SK-N-SH treated with all-trans-retinoic acid at 6 μM for 48 hours (cell line): ENCODE measurements at regions not wholly inside any gene's neighbourhood (a gene's known extent, or its start where the extent isn't known, plus 50 kb on each side); places are given as distances from the start of the nearest gene placed in this dataset.

Experiments used
- ATAC-seq: fragments of 200-7000 bp; cut with Tn5 transposase; 3 replicates; pipeline ENCODE4 v1.9.1; 2020; ENCODE audit warnings: mild to moderate bottlenecking, moderate library complexity
- ARNTL ChIP-seq: fragments of 450-650 bp; formaldehyde crosslinking; IDR thresholded peaks from 2 replicates; pipeline ENCODE4 v1.5.0; 2020; ENCODE audit warnings: low read depth, mild to moderate bottlenecking, moderate library complexity, borderline replicate concordance
- BACH2 ChIP-seq: fragments of 250-450 bp; sonication (Bioruptor Pico); IDR thresholded peaks from 2 replicates; pipeline ENCODE4 v1.9.0; 2021; ENCODE audit warnings: mild to moderate bottlenecking, borderline replicate concordance
- CSDC2 ChIP-seq: fragments of 250-450 bp; sonication (Bioruptor Pico); IDR thresholded peaks from 2 replicates; pipeline ENCODE4 v1.5.0; 2020; ENCODE audit warnings: mild to moderate bottlenecking, moderate library complexity
- ESRRG ChIP-seq: fragments of 250-450 bp; sonication (Bioruptor Pico); IDR thresholded peaks from 2 replicates; pipeline ENCODE4 v1.6.1; 2021; ENCODE audit warnings: mild to moderate bottlenecking
- GLIS3 ChIP-seq: fragments of 250-450 bp; sonication (Bioruptor Pico); IDR thresholded peaks from 2 replicates; pipeline ENCODE4 v1.5.0; 2020; ENCODE audit warnings: mild to moderate bottlenecking, moderate library complexity
- OSR1 ChIP-seq: fragments of 250-450 bp; sonication (Bioruptor Pico); IDR thresholded peaks from 2 replicates; pipeline ENCODE4 v1.8.0; 2022; ENCODE audit warnings: moderate library complexity, mild to moderate bottlenecking, inconsistent platforms
- PPARA ChIP-seq: fragments of 250-450 bp; sonication (Bioruptor Pico); IDR thresholded peaks from 2 replicates; pipeline ENCODE4 v1.5.0; 2020; ENCODE audit warnings: mild to moderate bottlenecking, borderline replicate concordance
- RARB ChIP-seq: fragments of 250-450 bp; sonication (Bioruptor Pico); IDR thresholded peaks from 2 replicates; pipeline ENCODE4 v1.8.0; 2021; ENCODE audit warnings: mild to moderate bottlenecking, moderate library complexity
- SNAI2 ChIP-seq: fragments of 250-450 bp; sonication (Bioruptor Pico); IDR thresholded peaks from 2 replicates; pipeline ENCODE4 v1.5.0; 2020; ENCODE audit warnings: mild to moderate bottlenecking, moderate library complexity
- TCF4 ChIP-seq: fragments of 250-450 bp; sonication (Bioruptor Pico); IDR thresholded peaks from 2 replicates; pipeline ENCODE4 v1.8.0; 2021; ENCODE audit warnings: mild to moderate bottlenecking, moderate library complexity, borderline replicate concordance
- TOX ChIP-seq: fragments of 250-450 bp; sonication (Bioruptor Pico); IDR thresholded peaks from 2 replicates; pipeline ENCODE4 v1.8.0; 2021; ENCODE audit warnings: mild to moderate bottlenecking, moderate library complexity, borderline replicate concordance
- ZFP3 ChIP-seq: fragments of 250-450 bp; sonication (Bioruptor Pico); IDR thresholded peaks from 2 replicates; pipeline ENCODE4 v1.5.0; 2020; ENCODE audit warnings: mild to moderate bottlenecking, moderate library complexity
- ZFP30 ChIP-seq: fragments of 450-650 bp; formaldehyde crosslinking; IDR thresholded peaks from 2 replicates; pipeline ENCODE4 v1.5.0; 2022; ENCODE audit warnings: mild to moderate bottlenecking, moderate library complexity
- ZNF565 ChIP-seq: fragments of 450-650 bp; formaldehyde crosslinking; conservative IDR thresholded peaks from 2 replicates; pipeline ENCODE4 v1.5.0; 2020; ENCODE audit warnings: low read depth, mild to moderate bottlenecking, moderate library complexity
- ZNF70 ChIP-seq: fragments of 450-650 bp; formaldehyde crosslinking; IDR thresholded peaks from 2 replicates; pipeline ENCODE4 v1.5.0; 2020; ENCODE audit warnings: mild to moderate bottlenecking, moderate library complexity
- ZNF8 ChIP-seq: fragments of 450-650 bp; formaldehyde crosslinking; IDR thresholded peaks from 2 replicates; pipeline ENCODE4 v1.5.0; 2020; ENCODE audit warnings: mild to moderate bottlenecking, moderate library complexity
- TF ChIP-seq, protein P1 (sequence below): fragments of 250-450 bp; sonication (Bioruptor Pico); IDR thresholded peaks from 2 replicates; pipeline ENCODE4 v1.8.0; 2021; ENCODE audit warnings: low read depth, mild to moderate bottlenecking, moderate library complexity, borderline replicate concordance
- TF ChIP-seq, protein P2 (sequence below): fragments of 250-450 bp; sonication (Bioruptor Pico); IDR thresholded peaks from 2 replicates; pipeline ENCODE4 v1.5.0; 2020; ENCODE audit warnings: mild to moderate bottlenecking, moderate library complexity
- TF ChIP-seq, protein P3 (sequence below): fragments of 250-450 bp; sonication (Bioruptor Pico); IDR thresholded peaks from 2 replicates; pipeline ENCODE4 v1.8.0; 2020; ENCODE audit warnings: mild to moderate bottlenecking, moderate library complexity, borderline replicate concordance
- TF ChIP-seq, protein P4 (sequence below): fragments of 250-450 bp; sonication (Bioruptor Pico); IDR thresholded peaks from 2 replicates; pipeline ENCODE4 v1.5.1; 2021; ENCODE audit warnings: mild to moderate bottlenecking, moderate library complexity

DNA sequence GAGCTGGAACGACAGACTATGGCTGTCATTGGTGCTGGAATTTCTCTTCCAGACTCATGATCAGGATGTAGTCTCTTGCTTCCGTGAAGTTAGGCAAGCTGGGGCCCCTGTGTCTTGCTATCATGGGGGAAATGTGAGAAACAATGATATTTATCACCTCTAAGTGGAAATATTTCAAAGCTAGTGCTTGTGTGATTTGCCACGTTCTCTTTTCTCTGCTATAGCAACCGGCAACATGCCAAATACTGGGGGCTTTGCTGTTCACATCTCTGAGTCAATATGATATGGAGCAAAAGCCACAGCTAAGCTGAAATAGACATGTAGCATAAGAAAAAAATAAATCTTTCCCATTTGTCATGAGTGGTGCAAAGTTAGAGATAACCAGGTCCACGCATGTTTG is 668.2 kb upstream of the IGFBP3 start:
- no peak for ATAC-seq
- TF ChIP-seq, protein P1, sequence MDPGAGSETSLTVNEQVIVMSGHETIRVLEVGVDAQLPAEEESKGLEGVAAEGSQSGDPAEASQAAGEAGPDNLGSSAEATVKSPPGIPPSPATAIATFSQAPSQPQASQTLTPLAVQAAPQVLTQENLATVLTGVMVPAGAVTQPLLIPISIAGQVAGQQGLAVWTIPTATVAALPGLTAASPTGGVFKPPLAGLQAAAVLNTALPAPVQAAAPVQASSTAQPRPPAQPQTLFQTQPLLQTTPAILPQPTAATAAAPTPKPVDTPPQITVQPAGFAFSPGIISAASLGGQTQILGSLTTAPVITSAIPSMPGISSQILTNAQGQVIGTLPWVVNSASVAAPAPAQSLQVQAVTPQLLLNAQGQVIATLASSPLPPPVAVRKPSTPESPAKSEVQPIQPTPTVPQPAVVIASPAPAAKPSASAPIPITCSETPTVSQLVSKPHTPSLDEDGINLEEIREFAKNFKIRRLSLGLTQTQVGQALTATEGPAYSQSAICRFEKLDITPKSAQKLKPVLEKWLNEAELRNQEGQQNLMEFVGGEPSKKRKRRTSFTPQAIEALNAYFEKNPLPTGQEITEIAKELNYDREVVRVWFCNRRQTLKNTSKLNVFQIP = no peak
- TF ChIP-seq ZNF70 (CRISPR knock-in tag) (no peak), ZFP30 (CRISPR knock-in tag) (no peak), TOX (CRISPR knock-in tag) (no peak), CSDC2 (CRISPR knock-in tag) (no peak), PPARA (CRISPR knock-in tag) (no peak), SNAI2 (CRISPR knock-in tag) (no peak), ZNF565 (CRISPR knock-in tag) (no peak), ZFP3 (CRISPR knock-in tag) (no peak)
- TF ChIP-seq, protein P2, sequence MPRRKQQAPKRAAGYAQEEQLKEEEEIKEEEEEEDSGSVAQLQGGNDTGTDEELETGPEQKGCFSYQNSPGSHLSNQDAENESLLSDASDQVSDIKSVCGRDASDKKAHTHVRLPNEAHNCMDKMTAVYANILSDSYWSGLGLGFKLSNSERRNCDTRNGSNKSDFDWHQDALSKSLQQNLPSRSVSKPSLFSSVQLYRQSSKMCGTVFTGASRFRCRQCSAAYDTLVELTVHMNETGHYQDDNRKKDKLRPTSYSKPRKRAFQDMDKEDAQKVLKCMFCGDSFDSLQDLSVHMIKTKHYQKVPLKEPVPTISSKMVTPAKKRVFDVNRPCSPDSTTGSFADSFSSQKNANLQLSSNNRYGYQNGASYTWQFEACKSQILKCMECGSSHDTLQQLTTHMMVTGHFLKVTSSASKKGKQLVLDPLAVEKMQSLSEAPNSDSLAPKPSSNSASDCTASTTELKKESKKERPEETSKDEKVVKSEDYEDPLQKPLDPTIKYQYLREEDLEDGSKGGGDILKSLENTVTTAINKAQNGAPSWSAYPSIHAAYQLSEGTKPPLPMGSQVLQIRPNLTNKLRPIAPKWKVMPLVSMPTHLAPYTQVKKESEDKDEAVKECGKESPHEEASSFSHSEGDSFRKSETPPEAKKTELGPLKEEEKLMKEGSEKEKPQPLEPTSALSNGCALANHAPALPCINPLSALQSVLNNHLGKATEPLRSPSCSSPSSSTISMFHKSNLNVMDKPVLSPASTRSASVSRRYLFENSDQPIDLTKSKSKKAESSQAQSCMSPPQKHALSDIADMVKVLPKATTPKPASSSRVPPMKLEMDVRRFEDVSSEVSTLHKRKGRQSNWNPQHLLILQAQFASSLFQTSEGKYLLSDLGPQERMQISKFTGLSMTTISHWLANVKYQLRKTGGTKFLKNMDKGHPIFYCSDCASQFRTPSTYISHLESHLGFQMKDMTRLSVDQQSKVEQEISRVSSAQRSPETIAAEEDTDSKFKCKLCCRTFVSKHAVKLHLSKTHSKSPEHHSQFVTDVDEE (CRISPR knock-in tag) = no peak
- TF ChIP-seq, protein P3, sequence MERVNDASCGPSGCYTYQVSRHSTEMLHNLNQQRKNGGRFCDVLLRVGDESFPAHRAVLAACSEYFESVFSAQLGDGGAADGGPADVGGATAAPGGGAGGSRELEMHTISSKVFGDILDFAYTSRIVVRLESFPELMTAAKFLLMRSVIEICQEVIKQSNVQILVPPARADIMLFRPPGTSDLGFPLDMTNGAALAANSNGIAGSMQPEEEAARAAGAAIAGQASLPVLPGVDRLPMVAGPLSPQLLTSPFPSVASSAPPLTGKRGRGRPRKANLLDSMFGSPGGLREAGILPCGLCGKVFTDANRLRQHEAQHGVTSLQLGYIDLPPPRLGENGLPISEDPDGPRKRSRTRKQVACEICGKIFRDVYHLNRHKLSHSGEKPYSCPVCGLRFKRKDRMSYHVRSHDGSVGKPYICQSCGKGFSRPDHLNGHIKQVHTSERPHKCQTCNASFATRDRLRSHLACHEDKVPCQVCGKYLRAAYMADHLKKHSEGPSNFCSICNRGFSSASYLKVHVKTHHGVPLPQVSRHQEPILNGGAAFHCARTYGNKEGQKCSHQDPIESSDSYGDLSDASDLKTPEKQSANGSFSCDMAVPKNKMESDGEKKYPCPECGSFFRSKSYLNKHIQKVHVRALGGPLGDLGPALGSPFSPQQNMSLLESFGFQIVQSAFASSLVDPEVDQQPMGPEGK (CRISPR knock-in tag) = no peak
- TF ChIP-seq, all 23 proteins: peak for 0

DNA sequence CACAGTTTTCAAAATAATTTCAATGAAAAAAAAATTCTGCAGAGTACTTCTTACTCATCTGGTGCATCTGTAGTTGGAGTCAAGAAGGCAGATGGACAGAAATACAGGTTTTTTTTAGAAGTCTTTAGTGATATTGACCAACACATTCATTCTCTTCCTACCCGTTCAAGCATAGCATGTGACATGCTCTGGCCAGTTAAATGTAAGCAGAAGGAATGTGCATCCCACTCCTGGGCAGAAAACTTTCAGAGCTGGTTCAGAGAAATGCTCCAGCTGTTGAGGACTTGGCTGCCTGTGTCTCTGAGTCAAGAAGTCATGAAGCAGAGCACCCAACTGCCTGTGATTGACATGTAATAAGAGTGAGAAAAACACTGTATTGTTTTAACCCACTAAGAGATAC is 665.3 kb upstream of the IGFBP3 start:
- no peak for ATAC-seq
- TF ChIP-seq ZFP3 (CRISPR knock-in tag) (no peak), ZNF565 (CRISPR knock-in tag) (no peak), GLIS3 (CRISPR knock-in tag) (no peak), ZNF8 (no peak), ZNF70 (CRISPR knock-in tag) (no peak), SNAI2 (CRISPR knock-in tag) (no peak), BACH2 (CRISPR knock-in tag) (no peak), OSR1 (no peak), CSDC2 (CRISPR knock-in tag) (no peak), ARNTL (no peak), TOX (CRISPR knock-in tag) (no peak), PPARA (CRISPR knock-in tag) (no peak), ESRRG (CRISPR knock-in tag) (no peak), RARB (CRISPR knock-in tag) (no peak), TCF4 (CRISPR knock-in tag) (no peak)
- TF ChIP-seq, protein P4, sequence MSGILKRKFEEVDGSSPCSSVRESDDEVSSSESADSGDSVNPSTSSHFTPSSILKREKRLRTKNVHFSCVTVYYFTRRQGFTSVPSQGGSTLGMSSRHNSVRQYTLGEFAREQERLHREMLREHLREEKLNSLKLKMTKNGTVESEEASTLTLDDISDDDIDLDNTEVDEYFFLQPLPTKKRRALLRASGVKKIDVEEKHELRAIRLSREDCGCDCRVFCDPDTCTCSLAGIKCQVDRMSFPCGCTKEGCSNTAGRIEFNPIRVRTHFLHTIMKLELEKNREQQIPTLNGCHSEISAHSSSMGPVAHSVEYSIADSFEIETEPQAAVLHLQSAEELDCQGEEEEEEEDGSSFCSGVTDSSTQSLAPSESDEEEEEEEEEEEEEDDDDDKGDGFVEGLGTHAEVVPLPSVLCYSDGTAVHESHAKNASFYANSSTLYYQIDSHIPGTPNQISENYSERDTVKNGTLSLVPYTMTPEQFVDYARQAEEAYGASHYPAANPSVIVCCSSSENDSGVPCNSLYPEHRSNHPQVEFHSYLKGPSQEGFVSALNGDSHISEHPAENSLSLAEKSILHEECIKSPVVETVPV (CRISPR knock-in tag) = no peak
- TF ChIP-seq, protein P1 = no peak
- TF ChIP-seq, protein P2 (CRISPR knock-in tag) = no peak
